ENCODE measurements at regions not wholly inside any gene's neighbourhood (a gene's known extent, or its start where the extent isn't known, plus 50 kb on each side); places are given as distances from the start of the nearest gene placed in this dataset.

GRCh38 chr16:50902457-50902856 lies 160.6 kb downstream of the CYLD start:
- H3K4me3 Mint-ChIP-seq (ENCODE audit: unreplicated experiment): no peak overlapping the region
- no peak overlapping the region for H3K27ac Mint-ChIP-seq (ENCODE audit: low read depth, unreplicated experiment)
- ChIA-PET POLR2A (no interaction called here), CTCF (interaction anchor here (1.2 kb wide), 1 partner anchor 864 kb away, joined by 4 read pairs; no protein-coding TSS in a partner anchor)
- H3K36me3 Mint-ChIP-seq (ENCODE audit: insufficient read depth, unreplicated experiment): no peaks in the 10 kb centered on the region
- H3K27me3 Mint-ChIP-seq (ENCODE audit: insufficient read depth, unreplicated experiment): no peaks in the 10 kb centered on the region
- no peak for DNase-seq (ENCODE audit: unreplicated experiment)
- H3K9me3 Mint-ChIP-seq (ENCODE audit: unreplicated experiment): no peaks in the 10 kb centered on the region
- intact Hi-C loops (cut with micrococcal nuclease): no loop called here
- H3K4me1 Mint-ChIP-seq (ENCODE audit: insufficient read depth, unreplicated experiment): no peaks in the 10 kb centered on the region
- TF ChIP-seq CTCF (IDR thresholded peaks at IDR 0.05; ENCODE audit: unreplicated experiment): no peak
- BruUV-seq (replicated peaks): no TSS peak

DNA sequence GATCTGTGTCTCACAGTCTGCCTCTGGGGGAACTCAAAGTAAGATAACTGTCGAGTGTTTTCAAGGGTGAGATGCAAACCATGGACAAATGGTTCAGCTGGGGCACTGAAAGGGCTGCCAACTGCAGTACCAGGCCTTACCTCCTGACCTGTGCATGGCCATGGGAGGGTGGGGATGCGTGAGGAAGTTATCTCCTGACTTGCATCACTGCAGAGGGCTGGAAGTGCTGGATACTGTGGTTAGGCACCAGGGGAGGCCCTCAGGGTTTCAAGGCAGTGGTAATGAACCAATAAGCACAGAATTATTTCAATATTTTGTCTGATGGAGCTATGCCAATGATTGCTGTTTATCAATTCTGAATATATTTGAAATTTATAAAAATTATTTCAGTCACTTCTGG lies 159.2 kb downstream of the CYLD start:
- intact Hi-C loops (cut with micrococcal nuclease): no loop called here
- TF ChIP-seq CTCF (IDR thresholded peaks at IDR 0.05; ENCODE audit: unreplicated experiment): no peak
- BruUV-seq (replicated peaks): no TSS peak

GRCh38 chr16:50900391-50900942 lies 158.6 kb downstream of the CYLD start:
- no peaks in the 10 kb centered on the region for H3K36me3 Mint-ChIP-seq (ENCODE audit: insufficient read depth, unreplicated experiment)
- BruUV-seq (replicated peaks): no TSS peak
- no peak for TF ChIP-seq CTCF (IDR thresholded peaks at IDR 0.05; ENCODE audit: unreplicated experiment)
- no peak overlapping the region for H3K4me3 Mint-ChIP-seq (ENCODE audit: unreplicated experiment)
- peaks cover 8% of the 10 kb centered on the region for H3K9me3 Mint-ChIP-seq (ENCODE audit: unreplicated experiment)
- intact Hi-C loops (cut with micrococcal nuclease): no loop called here
- CTCF ChIA-PET: no interaction called here
- H3K27me3 Mint-ChIP-seq (ENCODE audit: insufficient read depth, unreplicated experiment): peaks cover 15% of the 10 kb centered on the region
- DNase-seq (ENCODE audit: unreplicated experiment): no peak
- no peak overlapping the region for H3K27ac Mint-ChIP-seq (ENCODE audit: low read depth, unreplicated experiment)
- POLR2A ChIA-PET: no interaction called here
- no peaks in the 10 kb centered on the region for H3K4me1 Mint-ChIP-seq (ENCODE audit: insufficient read depth, unreplicated experiment)

More for the DNA sequence above, 159.2 kb downstream of the CYLD start:
- Mint-ChIP-seq H3K27ac (ENCODE audit: low read depth, unreplicated experiment) (no peak overlapping the region), H3K36me3 (ENCODE audit: insufficient read depth, unreplicated experiment) (no peaks in the 10 kb centered on the region), H3K4me3 (ENCODE audit: unreplicated experiment) (no peak overlapping the region), H3K4me1 (ENCODE audit: insufficient read depth, unreplicated experiment) (no peaks in the 10 kb centered on the region), H3K27me3 (ENCODE audit: insufficient read depth, unreplicated experiment) (peaks cover 10% of the 10 kb centered on the region), H3K9me3 (ENCODE audit: unreplicated experiment) (peaks cover 2% of the 10 kb centered on the region)
- DNase-seq (ENCODE audit: unreplicated experiment): no peak
- ChIA-PET CTCF (no interaction called here), POLR2A (no interaction called here)

DNA sequence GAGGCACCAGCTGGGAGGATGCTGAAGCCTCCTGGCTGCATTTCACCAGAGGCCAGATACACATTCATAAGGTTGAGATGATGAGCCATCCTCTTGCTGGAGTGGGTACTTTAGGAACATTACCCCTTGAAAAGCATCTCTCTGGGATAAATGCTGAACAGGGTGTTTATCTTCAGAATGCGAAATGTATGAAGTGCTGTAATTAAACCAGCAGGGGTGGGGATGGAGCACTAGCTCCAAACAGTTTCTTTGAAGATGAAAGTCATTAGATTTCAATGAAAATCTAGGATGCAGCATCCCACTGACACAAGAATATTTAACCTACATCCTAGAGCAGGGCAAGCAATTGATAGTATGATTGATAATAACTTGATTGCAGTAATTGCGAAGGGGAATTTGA lies 158.1 kb downstream of the CYLD start:
- no peak for DNase-seq (ENCODE audit: unreplicated experiment)
- intact Hi-C loops (cut with micrococcal nuclease): no loop called here
- no peak overlapping the region for H3K27ac Mint-ChIP-seq (ENCODE audit: low read depth, unreplicated experiment)
- H3K36me3 Mint-ChIP-seq (ENCODE audit: insufficient read depth, unreplicated experiment): no peaks in the 10 kb centered on the region
- peaks cover 8% of the 10 kb centered on the region for H3K9me3 Mint-ChIP-seq (ENCODE audit: unreplicated experiment)
- POLR2A ChIA-PET: no interaction called here
- CTCF ChIA-PET: no interaction called here
- H3K4me1 Mint-ChIP-seq (ENCODE audit: insufficient read depth, unreplicated experiment): no peaks in the 10 kb centered on the region
- no peak overlapping the region for H3K4me3 Mint-ChIP-seq (ENCODE audit: unreplicated experiment)
- TF ChIP-seq CTCF (IDR thresholded peaks at IDR 0.05; ENCODE audit: unreplicated experiment): no peak
- no TSS peak for BruUV-seq (replicated peaks)
- H3K27me3 Mint-ChIP-seq (ENCODE audit: insufficient read depth, unreplicated experiment): peaks cover 18% of the 10 kb centered on the region

Data from MCF 10A (cell line).